OCI-LY1 (cell line): ENCODE measurements at regions not wholly inside any gene's neighbourhood (a gene's known extent, or its start where the extent isn't known, plus 50 kb on each side); places are given as distances from the start of the nearest gene placed in this dataset.

ENCODE experiments used
- EZH2 ChIP-seq: fragments of 200-600 bp; sonication (generic), shearing (Covaris generic); IDR thresholded peaks from 2 replicates; pipeline ENCODE4 v1.8.0; 2017; ENCODE audit warnings: borderline replicate concordance, mixed run types, mild to moderate bottlenecking, antibody characterized with exemption, low read length, moderate library complexity, mixed read lengths
- TF ChIP-seq, protein P1 (sequence below): fragments of 200-600 bp; sonication (generic), shearing (Covaris generic); IDR thresholded peaks from 2 replicates; pipeline ENCODE4 v1.5.1; 2017; ENCODE audit warnings: mild to moderate bottlenecking, antibody characterized with exemption, low read length, moderate library complexity, mixed read lengths

DNA sequence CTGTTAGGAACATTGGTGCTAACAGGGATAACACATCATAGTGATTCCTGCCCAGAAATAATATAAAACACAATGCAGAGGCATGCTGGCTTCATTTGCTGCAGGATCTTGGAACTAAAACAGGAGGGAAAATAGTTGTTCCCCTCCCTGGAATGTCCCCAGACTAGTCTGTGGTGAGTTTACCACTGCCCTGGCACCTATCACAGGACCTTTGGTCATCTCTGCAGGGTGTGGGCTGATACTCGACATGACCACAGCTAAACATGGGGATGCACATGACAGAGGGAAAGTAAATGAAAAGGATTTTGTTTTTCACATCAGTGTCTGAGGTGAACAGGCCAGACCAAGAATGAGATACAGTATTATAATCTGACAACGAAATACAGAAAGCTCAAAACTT, 160.2 kb upstream of the DKK2 start:
- TF ChIP-seq, protein P1, sequence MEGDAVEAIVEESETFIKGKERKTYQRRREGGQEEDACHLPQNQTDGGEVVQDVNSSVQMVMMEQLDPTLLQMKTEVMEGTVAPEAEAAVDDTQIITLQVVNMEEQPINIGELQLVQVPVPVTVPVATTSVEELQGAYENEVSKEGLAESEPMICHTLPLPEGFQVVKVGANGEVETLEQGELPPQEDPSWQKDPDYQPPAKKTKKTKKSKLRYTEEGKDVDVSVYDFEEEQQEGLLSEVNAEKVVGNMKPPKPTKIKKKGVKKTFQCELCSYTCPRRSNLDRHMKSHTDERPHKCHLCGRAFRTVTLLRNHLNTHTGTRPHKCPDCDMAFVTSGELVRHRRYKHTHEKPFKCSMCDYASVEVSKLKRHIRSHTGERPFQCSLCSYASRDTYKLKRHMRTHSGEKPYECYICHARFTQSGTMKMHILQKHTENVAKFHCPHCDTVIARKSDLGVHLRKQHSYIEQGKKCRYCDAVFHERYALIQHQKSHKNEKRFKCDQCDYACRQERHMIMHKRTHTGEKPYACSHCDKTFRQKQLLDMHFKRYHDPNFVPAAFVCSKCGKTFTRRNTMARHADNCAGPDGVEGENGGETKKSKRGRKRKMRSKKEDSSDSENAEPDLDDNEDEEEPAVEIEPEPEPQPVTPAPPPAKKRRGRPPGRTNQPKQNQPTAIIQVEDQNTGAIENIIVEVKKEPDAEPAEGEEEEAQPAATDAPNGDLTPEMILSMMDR: no peak
- no peak for TF ChIP-seq EZH2
